HG03103 (cell line): ENCODE measurements at regions not wholly inside any gene's neighbourhood (a gene's known extent, or its start where the extent isn't known, plus 50 kb on each side); places are given as distances from the start of the nearest gene placed in this dataset.
"Not testable (repeated sequence)": the region's sequence is repeated elsewhere in the genome, so short reads cannot be mapped to it uniquely, and the experiment has no call there.

Experiments
- ATAC-seq: cut with Tn5 transposase; IDR thresholded peaks from one replicate; pipeline ENCODE4 v1.9.1; 2021; ENCODE audit warnings: low read depth; ENCODE audit not compliant: unreplicated experiment

DNA sequence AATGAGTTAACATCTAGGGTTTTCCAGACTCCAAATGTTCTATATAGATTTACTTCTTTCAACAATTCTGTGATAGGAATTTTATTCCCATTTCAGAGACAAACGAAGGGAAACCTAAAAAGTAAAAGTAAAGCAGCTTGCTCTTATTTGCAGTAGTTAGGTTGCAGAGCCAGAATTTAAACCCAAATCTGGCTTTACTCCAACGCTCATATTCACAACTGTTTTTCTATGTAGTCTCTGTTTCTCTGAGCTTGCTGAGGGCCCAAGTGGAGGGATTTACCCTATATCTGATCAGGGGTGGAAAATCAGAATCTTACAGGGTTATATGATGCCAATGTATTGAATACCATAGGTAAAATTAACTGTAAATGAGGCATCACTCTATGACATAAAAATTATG lies 599.1 kb upstream of the GRIA3 start:
- ATAC-seq = no peak

DNA sequence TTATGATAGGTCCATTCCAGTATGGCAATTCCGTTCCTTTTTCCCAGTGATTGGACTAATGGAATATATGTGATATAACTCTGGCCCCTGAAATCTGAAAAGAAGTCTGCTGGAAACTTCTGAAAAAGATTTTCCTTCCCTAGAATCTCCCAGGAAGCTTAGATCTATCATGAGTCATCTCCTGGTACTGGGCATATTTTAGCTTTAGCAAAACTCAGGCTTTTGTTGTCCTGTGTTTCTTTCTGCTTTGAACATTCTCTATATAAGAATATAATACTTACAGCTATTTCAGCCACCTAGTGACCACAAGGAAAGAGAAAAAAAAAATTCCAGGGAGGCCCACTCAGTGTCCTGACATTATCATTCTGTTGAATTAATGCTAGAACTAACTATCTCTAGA lies 597.2 kb upstream of the GRIA3 start:
- ATAC-seq = no peak

DNA sequence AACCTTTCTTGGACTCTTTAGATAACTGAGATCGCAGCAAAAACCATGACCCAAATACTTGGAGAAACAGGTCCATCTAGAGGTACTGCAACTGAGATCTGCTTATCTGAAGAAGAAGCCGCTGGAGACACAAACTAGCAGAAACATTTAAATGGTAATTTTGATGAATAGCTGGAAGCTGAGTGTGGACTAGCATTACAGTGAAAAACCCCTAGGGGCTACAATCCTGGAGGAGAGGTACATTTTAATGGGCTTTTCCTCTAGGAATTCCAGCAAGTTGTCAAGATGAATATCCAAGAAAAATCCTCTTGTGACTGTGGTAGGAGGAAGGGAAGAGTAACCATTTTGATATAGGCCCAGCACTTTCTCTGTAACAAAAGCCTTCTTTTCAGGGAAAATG lies 592.5 kb upstream of the GRIA3 start:
- ATAC-seq = no peak

DNA sequence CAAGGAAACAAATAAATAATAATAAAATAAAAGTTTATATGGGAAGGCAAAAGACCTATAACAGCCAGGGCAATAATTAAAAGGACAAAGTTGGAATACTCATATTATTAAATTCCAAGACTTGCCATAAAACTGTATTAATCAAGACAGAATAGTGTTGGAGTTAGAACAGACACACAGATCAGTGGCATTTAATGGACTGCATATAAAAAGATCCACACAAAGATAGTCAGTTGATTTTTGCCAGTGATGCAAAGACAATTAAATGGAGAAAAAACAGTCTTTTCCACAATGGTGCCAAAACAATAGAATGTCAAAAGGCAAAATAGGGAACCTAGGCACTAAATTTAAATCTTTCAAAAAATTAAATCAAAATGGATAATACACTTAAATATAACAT lies 587.1 kb upstream of the GRIA3 start:
- no peak for ATAC-seq

DNA sequence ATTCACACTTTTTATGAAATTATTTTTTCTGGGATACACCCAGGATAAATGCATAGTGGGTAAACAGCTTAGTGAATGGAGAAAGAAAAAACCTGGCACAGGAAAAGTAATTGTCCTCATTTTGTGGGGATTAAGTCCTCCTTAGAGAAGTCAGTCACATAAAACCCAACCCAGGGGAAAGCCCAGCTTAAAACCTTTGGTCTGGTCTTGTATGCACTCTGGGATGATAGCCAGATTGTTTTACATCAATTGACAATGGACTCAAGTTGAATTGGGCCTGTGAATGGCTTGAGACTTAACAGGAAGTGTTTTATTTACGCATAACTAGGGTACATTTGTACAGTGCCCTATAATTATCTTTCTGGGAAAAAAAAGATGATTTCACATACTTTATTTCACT lies 561.3 kb upstream of the GRIA3 start:
- ATAC-seq = no peak

DNA sequence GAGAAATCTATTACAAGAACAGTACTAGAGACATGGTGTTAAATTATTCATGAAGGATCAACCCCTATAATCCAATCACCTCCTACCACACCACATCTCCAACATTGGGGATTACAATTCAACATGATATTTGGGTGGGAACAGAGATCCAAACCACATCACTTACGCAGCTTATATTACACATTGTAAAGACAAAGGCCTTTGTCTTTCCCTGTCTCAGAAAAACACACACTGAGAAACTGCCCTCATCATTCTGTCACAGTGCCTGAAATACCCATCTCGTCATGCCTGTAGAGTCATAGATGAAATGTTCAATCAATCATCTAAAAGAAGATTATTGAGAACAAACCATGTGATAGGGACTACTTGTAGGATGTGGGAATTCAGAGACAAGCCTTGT lies 558.8 kb upstream of the GRIA3 start:
- no peak for ATAC-seq

DNA sequence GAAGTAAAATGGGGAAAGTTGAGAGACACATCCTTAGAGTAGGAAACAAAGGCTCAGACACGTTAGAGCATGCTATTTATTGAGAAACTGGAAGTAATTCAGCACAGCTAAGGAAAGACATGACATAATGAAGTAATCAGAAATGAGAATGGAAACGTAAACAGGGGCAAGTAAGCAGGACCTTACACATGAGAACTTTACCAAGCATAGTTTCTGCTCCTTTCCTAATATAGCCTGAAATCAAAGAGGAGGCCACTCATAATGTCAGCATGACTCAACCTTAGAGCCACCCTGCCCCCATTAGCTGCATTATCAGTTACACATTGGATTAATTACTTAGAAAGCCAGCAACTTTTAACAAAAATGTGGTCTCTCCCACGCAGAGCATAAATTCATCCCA lies 558.3 kb upstream of the GRIA3 start:
- no peak for ATAC-seq

DNA sequence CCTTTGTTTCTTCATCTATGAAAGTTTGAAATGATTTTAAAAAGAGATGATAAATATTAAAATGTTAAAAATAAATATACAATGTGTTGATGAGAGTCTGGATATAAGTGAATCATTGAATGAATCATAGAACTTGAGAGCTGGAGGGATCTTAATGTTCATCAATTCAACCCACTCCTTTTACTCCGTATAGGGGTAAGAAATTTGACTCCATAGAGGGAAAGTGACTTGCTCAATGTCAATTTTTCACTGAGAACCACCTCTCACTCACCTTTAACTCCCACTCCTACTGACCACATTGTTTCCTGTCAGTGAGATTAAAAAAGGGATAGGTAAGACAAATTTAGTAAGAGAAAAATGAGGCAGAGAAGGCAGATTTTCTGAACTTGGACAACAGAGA lies 557.2 kb upstream of the GRIA3 start:
- ATAC-seq = no peak

DNA sequence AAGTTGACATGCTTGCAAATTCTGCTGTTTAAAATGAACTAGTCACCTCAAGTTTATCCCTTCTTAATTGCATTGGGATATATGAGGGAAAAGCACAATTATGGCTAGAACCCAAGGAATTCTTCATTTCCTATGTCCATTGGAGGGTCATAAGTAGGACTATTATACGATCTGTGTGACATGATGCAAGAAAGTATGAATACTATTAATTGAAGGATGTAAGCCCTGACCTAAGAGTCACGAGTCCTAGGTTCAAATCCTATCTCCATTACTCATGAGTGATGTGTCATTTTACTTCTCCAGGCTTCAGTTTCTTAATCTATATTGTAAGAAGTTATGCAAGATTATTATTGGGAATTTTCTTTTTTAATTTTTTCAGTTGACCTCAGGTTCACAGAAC lies 542.9 kb upstream of the GRIA3 start:
- ATAC-seq = no peak

DNA sequence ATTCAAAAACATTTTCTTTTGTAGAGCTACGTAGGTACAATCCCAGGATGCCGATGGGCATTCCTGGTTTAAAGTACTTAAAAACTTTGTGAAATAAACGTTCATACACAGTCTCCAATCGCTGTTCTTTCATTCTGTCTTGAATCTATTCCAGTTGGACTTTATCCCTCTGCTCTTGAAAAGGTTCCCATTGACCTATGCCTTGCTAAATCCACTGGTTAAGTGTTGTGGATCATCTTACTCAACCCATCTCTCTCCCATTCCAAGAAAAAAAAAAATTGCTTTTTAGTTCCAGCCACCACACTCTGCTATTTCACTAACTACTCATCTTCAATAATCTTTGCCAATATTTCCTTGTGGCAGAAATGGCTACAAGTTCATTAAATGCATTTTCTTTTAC lies 542.3 kb upstream of the GRIA3 start:
- no peak for ATAC-seq

DNA sequence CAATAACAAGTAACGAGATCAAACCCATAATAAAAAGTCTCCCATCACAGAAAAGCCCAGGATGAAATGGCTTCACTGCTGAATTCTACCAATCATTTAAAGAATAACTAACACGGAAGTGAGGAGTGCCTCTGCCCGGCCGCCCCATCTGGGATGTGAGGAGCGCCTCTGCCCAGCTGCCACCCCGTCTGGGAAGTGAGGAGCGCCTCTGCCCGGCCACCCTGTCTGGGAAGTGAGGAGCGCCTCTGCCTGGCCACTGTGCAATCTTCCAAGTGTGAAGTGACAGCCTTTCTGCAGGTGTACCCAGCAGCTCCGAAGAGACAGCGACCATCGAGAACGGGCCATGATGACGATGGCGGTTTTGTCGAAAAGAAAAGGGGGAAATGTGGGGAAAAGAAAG lies 528.8 kb upstream of the GRIA3 start:
- not testable (repeated sequence) for ATAC-seq

DNA sequence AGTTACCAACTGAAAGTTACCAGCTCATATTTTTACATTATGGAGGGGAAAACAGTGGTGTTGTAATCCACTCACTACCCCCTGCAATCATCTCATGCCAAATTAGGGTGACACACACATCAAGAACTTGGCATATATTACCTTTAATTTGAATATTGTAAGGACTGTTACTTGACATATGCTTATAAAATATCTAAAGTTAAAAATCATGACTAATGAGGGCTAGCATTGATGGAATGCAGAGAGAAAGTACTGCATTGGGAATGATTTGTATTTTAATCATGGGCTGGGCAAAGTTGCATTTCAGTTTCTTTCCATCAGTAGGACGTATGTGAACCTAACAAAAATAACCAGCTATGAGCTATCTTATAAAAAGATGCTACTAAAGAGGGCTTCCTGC lies 517.5 kb upstream of the GRIA3 start:
- no peak for ATAC-seq

DNA sequence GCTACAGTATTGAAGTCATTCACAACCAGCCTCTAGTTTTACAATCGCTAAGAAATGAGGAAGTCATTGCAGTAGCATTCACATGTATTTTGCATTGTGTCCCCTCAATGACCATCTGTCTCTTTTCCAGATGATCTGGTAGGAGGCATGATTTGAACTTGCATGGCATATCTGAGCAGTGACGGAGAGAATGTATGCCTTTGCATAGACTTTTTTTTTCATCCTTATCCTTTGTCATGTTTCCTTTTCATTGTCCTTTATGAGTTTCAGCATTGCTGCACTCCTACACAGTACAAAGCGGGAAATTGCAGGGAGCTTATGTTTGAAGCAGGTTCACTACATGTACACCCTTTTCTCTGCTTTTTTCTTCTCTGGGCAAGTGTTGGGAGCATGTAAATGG lies 516.4 kb upstream of the GRIA3 start:
- no peak for ATAC-seq

DNA sequence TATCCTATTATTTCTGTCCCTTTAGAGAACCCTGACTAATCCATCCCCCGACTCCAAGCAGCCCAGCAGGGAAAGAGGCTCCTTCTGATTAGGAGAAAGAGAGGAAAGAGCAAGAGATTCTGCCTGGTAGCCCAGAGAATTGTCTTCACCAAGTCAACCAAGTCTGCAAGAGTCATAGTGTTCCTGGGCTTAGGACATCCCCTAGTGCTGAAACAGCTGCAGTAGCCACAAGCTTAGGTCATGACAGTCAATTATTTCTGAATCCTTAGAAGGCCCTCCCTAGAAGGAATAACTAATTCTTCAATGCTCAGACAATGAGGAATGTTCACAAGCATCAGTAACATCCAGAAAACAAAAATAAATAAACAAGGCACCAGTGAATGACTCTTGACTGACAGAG lies 480.3 kb upstream of the GRIA3 start:
- ATAC-seq = no peak

DNA sequence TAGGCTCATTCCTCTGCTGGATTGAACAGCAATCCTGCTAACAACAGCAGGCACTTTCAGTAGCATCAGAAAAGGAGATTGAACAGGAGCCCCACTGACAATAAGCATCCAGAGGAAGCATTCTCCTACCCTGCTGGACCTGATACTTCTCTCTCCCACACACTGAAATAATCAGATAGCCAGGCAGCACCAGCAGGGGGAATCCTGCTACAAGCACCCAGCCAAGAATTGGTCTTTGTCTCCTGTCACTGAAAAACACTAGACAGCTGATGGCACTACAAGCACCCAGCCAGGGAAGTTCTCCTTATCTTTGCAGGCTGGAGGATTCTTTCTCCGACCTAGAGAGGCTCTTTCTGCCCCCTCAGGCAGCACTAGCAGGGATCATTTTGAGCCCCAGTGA lies 444.3 kb upstream of the GRIA3 start:
- ATAC-seq = no peak

DNA sequence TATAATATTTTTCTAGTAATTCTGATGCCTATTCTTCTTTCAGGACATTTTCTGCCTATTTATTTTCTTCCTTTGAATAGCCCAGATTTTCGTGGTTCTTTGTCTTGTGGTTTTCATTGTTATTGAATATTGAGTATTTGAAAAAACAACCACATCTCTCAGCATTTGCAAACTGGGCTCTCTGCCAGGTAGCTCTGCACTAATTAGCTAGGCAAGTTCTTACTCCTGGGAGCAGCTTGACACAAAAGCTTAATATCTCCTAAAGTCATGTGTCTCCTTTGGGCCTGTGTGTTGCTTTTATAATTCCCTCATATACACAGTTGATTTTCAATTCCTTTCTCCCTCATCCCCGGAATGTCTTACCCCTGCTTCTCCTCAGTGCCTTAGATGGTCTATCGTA lies 413.5 kb upstream of the GRIA3 start:
- ATAC-seq = no peak

DNA sequence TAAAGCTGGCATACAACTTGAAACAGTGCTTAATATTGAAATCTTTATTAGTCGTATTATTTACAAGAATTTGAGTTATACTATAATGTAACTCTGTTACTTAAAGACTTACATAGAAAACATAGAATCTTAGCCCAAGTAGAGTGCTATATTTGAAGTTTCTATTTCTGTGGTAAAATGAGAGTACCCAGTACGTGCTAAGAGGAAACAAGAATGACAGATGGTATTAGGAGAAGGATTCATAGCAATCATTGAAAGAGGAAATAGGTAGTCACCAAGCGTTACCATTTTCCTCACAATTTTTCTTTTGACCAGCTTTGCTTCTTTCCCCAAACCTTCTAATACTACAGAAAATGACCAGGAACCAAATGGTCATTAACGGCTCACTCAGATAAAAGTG lies 412.1 kb upstream of the GRIA3 start:
- ATAC-seq = no peak

DNA sequence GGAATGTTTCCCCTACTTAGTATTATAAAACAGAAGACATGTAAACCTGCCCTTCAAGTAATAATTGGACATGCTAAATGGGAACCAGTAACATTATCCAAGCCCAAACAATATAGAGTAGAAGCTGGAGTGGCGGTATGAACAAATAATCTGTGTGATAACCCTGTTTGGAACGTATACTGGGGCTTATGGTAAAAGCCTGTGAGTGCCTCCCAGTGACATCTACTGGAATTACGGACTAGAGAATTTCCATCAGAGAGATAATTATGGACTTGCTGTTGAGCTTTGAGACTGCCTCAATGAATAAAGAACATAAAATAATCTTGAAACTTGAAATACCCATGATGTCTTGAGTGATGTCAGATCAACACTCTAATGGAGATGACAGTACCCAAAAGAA lies 406.3 kb upstream of the GRIA3 start:
- no peak for ATAC-seq

DNA sequence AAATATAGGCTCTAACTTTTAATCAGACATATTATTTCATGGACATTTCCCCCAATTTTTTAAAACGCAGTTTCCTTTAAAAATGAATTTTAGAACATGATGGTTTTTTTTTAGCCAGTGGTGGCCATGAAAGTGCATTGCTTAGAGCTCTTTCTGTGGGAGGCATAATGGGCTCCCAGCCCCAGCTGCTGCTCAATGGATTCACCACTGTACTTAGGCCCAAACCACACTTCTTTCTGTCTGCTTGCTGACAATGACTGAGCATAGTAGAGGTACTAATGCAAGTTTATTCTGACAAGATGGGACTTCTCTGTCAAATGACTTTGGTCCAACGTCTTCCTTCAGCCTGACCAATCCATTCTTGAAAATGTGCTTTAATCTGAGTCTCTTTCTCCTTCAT lies 400.2 kb upstream of the GRIA3 start:
- ATAC-seq = no peak

DNA sequence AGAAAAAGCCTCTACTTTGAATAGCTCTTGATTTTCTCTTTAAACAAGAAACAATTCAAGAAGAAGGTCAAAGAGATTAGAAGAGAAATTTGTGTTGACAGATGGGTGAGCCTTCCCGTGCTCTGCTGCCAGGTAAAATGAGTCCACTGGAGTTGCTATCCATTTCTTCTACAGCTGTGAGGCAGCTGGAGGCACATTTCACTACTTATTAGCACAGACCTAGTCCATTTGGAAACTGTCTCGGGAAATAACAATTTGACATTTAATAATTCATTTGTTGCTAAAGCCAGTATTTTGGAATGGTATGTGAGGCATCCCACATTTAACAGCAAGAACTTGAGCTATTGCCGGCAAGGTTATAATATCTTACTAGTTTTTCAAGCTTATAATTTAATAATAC lies 396.8 kb upstream of the GRIA3 start:
- ATAC-seq = no peak

DNA sequence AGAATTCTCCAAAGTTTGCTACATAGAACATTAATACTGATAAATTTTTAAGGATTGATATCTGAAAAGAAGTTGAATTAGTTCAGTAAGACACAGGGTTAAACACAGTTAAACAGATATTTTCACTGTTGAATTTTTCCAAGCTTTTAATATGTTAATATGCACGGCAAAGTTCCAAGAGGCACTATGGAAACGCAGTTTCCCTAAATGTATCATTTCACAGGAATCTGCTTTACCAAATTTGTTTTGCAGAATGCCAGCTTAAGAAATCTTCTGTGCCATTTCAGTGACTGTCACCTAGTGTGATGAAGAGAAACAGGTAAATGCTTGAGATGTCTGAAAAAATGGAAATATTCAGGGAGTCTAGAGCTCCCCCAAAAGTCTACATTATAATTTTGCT lies 395.9 kb upstream of the GRIA3 start:
- no peak for ATAC-seq

DNA sequence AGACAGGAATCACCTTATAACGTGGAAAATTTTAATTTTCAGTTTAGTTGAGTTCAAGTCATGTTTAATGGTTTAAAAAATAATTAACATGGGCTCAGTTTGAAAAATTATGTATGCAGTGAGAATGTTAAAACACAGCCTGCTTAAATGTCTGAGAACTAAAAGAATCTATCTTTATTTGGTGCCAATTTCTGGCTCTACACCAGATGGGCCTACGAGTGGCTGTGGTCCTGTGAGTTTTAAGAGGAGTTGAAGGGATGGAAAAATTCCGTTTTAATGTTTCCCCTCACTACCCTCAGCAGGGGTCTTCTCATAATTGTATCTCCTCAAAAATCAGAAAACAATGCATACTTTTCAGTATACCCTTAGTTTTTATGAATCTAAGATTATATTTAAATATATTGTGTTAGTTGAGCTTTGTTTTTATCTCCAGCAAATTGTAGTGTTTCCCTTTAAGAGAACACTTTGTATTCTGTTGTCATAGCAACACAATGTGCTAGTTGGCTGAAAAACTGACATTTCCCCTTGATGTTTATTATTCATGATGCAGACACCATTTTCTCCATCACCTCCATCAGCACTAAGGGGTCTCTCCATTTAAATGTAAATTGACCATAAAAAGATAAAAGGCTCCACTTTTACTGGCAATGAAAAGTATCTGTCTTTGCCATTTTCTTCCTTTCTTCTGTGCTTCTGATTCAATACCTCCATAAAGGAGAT lies 393.5 kb upstream of the GRIA3 start:
- ATAC-seq = no peak

DNA sequence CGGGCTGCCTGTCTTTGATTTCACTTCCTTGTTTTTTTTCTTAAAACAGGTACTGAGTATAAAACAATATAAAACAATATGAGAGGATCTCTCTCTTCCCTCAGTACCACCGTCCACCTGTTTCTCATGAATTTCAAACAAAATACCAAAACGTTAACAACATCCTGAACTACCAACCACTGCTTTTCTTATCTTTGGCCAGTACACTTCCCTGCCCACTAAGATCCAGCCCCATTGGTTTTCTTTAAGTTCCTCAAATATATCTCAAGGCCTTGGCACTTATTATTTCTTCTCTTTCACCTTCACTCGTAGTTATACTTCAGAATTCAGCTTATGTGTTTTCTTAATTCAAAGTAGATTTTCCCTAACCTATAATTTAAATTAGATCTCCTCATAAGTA lies 370.2 kb upstream of the GRIA3 start:
- no peak for ATAC-seq
